ENCODE measurements at regions not wholly inside any gene's neighbourhood (a gene's known extent, or its start where the extent isn't known, plus 50 kb on each side); places are given as distances from the start of the nearest gene placed in this dataset.

DNA sequence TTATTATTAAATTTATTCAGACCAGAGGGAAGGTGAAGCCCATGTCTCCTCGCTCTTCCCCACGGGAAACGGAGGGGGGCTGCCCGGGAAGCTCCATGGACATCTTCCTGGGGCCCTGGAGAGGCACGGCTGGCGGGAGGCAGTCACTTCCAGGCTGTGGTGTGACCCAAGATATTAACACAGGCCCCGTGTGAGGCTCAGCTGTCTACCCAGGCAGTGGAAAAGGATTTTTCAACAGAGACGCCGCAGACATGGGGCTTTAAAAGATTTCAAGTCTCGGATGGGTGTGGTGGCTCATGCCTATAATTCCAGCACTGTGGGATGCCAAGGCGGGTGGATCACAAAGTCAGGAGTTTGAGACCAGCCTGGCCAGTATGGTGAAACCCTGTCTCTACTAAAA lies 117.9 kb downstream of the ERMARD start:
- H3K36me3 ChIP-seq: no peaks in the 10 kb centered on the region
- no peak overlapping the region for H3K27ac ChIP-seq
- H3K4me1 ChIP-seq: no peaks in the 10 kb centered on the region
- H3K9me3 ChIP-seq: no peaks in the 10 kb centered on the region
- DNase-seq (ENCODE audit: low spot score in 2 of 2): no peak
- TF ChIP-seq, protein P1, sequence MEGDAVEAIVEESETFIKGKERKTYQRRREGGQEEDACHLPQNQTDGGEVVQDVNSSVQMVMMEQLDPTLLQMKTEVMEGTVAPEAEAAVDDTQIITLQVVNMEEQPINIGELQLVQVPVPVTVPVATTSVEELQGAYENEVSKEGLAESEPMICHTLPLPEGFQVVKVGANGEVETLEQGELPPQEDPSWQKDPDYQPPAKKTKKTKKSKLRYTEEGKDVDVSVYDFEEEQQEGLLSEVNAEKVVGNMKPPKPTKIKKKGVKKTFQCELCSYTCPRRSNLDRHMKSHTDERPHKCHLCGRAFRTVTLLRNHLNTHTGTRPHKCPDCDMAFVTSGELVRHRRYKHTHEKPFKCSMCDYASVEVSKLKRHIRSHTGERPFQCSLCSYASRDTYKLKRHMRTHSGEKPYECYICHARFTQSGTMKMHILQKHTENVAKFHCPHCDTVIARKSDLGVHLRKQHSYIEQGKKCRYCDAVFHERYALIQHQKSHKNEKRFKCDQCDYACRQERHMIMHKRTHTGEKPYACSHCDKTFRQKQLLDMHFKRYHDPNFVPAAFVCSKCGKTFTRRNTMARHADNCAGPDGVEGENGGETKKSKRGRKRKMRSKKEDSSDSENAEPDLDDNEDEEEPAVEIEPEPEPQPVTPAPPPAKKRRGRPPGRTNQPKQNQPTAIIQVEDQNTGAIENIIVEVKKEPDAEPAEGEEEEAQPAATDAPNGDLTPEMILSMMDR (IDR thresholded peaks at IDR 0.05): no peak
- intact Hi-C loops (cut with DNase I): no loop called here
- H3K27me3 ChIP-seq: no peaks in the 10 kb centered on the region
- H3K4me3 ChIP-seq: no peak overlapping the region

DNA sequence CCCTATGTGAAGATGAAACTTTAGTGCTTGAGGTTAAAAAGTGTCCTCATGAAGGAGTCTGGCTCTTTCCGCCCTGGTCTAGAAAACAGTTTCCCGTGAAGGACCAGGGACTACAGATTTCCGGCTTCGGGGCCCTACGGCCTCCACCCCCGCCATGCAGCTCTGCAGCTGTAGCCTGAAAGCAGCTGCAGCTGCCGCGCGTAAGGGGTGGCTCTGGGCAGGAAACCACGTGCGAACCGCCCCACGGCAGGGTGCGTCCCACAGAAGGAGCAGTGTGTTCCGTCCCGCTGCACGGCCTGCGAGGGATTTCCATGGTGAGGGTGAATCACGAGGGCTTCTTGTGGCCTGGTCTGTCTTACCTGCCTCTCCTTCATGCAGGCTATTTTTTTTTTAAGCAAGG lies 117.0 kb downstream of the ERMARD start:
- Histone ChIP-seq H3K27me3 (no peaks in the 10 kb centered on the region), H3K36me3 (no peaks in the 10 kb centered on the region), H3K27ac (no peak overlapping the region), H3K4me1 (no peaks in the 10 kb centered on the region), H3K9me3 (no peaks in the 10 kb centered on the region), H3K4me3 (no peak overlapping the region)
- no peak for DNase-seq (ENCODE audit: low spot score in 2 of 2)
- TF ChIP-seq, protein P1 (IDR thresholded peaks at IDR 0.05): no peak
- intact Hi-C loops (cut with DNase I): no loop called here

DNA sequence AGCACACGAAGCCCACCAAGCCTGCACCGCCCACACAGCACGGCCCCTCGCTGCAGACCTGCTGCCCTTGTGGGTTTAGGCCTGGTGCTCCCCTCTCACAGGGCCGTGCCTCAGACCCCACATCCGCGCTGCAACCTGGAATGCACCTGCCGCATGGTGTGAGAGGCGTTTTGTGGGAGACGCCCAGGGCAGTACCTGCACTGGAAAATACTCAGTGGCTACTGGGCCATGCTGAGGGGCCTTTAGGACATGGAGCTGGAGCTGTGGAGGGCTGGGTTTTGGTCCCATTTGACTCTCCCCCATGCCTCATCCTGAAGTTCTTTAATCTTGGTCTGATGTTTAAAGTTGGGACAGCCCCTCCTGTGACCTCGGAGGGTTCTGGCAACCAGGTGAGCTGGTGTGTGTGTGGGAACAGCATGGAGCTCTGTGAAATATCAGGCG lies 116.3 kb downstream of the ERMARD start:
- intact Hi-C loops (cut with DNase I): no loop called here
- TF ChIP-seq, protein P1 (IDR thresholded peaks at IDR 0.05): no peak
- Histone ChIP-seq H3K4me1 (no peaks in the 10 kb centered on the region), H3K9me3 (no peaks in the 10 kb centered on the region), H3K27me3 (no peaks in the 10 kb centered on the region), H3K27ac (no peak overlapping the region), H3K36me3 (no peaks in the 10 kb centered on the region), H3K4me3 (no peak overlapping the region)
- DNase-seq (ENCODE audit: low spot score in 2 of 2): no peak

DNA sequence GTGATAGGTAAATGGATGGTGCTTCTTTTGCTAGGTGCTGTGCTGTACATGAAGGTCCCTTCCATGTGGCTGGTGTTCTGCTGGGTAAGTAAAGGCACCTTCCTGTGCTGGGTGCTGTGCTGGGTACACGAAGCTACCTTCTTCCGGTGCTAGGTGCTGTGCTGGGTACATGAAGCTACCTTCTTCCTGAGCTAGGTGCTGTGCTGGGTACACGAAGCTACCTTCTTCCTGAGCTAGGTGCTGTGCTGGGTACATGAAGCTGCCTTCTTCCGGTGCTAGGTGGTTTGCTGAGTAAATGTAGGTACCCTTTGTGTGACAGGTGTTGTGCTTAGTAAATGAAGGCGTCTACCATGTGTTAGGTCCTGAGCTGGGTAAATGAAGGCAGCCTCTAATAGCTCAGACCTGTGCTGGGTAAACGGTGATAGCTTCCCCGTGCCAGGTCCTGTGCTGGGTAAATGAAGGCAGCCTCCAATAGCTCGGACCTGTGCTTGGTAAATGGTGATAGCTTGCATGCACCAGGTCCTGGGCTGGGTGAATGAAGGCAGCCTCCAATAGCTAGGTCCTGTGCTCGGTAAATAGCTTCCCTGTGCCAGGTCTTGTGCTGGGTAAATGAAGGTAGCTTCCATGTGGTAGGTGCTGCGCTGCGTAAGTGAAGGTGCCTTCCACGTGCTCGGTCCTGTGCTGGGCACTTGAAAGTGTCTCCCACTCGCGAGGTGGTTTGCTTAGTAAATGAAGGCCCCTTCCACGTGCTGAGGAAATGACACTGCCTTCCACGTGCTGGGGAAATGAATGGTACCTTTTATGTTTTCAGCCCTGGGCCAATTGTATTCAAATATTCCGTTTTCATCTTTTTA lies 115.5 kb downstream of the ERMARD start:
- Histone ChIP-seq H3K9me3 (no peaks in the 10 kb centered on the region), H3K27me3 (no peaks in the 10 kb centered on the region), H3K4me1 (no peaks in the 10 kb centered on the region), H3K36me3 (no peaks in the 10 kb centered on the region), H3K27ac (no peak overlapping the region), H3K4me3 (no peak overlapping the region)
- TF ChIP-seq, protein P1 (IDR thresholded peaks at IDR 0.05): no peak
- no peak for DNase-seq (ENCODE audit: low spot score in 2 of 2)
- intact Hi-C loops (cut with DNase I): no loop called here

DNA sequence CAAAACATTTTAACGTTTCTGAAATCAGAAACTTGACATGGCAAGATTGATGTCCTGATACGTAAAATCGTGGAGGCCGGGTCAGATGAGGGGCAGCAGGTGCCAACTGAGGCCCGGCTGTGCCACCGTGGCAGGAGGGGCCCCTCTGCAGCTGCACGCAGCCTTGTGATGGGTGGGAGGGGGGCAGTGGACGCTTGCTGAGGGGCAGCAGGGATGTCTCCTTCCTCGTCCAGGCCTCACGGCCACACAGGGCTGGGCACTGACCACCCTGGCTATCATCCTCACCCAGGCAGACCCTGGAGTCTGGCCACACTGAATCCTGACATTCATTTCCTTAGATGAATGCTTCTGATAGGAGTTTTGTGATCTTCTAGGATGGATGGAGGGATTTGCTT lies 114.7 kb downstream of the ERMARD start:
- Histone ChIP-seq H3K27ac (no peak overlapping the region), H3K4me3 (no peak overlapping the region), H3K9me3 (no peaks in the 10 kb centered on the region), H3K4me1 (no peaks in the 10 kb centered on the region), H3K36me3 (no peaks in the 10 kb centered on the region), H3K27me3 (no peaks in the 10 kb centered on the region)
- TF ChIP-seq, protein P1 (IDR thresholded peaks at IDR 0.05): no peak
- intact Hi-C loops (cut with DNase I): no loop called here
- DNase-seq (ENCODE audit: low spot score in 2 of 2): no peak
